NOMO-1 (cell line): ENCODE measurements at regions not wholly inside any gene's neighbourhood (a gene's known extent, or its start where the extent isn't known, plus 50 kb on each side); places are given as distances from the start of the nearest gene placed in this dataset.
"Not testable (repeated sequence)": the region's sequence is repeated elsewhere in the genome, so short reads cannot be mapped to it uniquely, and the experiment has no call there.

Experiments
- DNase-seq, 2 experiments: peaks; one replicate each; lab custom pipeline; 2025; ENCODE audit not compliant: unreplicated experiment in 2 of 2; lab: John Stamatoyannopoulos, UW

- no peak for DNase-seq
Measured at GRCh38 chrX:52261125-52261462, 76.4 kb downstream of the MAGED4 start.

DNA sequence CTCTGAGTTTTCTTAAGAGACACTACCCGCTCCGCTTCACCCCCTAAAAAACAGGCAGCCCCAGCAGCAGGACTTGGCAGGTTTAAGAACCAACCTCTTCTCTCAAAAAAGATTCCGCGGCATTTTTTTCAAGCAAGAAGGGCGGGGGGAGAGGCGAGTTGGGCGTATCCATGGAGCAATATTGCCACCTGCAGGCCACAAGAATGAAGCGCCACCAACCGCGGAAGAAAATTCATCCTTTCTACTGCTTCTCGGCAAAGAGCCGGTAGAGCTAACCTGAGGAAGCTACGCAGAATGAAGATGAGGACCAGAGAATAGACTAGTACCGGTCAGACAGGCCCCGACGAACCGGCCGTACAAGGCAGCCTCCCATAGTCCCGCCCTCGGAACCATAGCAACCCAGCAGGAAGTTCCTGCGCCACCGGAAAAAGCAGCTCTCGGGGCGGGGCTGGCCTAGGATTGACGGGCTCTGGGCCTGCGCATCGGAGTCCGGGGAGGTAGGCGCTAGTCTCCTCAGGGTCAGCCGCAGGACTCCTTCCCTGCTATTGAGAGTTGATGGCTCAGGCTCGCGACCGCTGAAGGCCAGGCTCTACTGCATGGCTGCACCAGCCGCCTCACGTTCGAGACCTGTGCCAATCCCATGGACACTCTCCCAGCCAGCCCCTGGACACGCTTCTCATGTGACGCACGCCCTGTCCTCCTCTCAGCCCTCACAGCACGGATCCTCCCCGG, 76.9 kb downstream of the MAGED4 start:
- peak; percentile 79 to 91 for DNase-seq

GRCh38 chrX:52262195-52262546, 77.5 kb downstream of the MAGED4 start:
- DNase-seq, result no peak

- DNase-seq, result no peak
Measured at GRCh38 chrX:52263417-52263816, 78.7 kb downstream of the MAGED4 start.

- no peak for DNase-seq
Measured at GRCh38 chrX:52265713-52266112, 81.0 kb downstream of the MAGED4 start.

DNA sequence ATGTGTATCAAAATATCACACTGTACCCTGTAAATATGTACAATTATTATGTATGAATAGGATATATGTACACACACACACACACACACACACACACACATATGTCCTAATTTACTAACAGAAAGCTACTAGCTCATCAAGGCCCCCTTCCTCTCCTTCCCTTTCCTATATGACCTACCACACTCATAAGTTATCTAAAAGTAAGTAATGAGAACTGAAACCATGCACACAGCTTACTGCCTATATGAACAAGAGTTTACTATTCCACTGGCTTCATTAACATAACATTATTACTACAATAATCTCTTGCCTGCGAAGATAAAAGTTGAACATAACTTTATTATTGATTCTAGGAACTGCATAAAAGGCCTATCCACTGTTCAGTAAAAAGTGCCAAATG, 83.8 kb downstream of the MAGED4 start:
- not testable (repeated sequence) for DNase-seq

- no peak for DNase-seq
Measured at GRCh38 chrX:52270453-52271116, 85.9 kb downstream of the MAGED4 start.

- DNase-seq, result no peak
Measured at GRCh38 chrX:52271206-52271605, 86.5 kb downstream of the MAGED4 start.

- no peak for DNase-seq
Measured at GRCh38 chrX:52277666-52278065, 91.2 kb upstream of the XAGE2 start.

DNA sequence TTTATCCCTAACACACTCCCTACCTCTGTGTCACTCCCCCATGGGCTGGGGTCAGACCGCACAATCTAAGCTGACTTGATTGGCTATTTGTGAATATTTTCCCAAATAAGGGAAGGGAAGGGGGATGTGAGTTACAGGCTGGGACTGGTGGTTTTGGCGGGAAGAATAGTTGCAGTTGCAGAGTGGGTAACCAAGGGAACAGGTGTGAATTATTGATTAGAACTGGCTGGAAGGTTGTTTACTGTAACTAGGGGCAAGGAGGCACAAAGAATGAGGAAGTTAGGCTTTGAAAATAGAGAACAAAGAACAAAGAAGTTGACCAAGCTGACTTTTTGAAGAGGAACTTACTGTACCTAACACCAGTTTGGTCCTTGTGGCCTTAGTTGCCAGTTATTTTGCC, 88.0 kb upstream of the XAGE2 start:
- peak; percentile 26 to 62 for DNase-seq

- no peak for DNase-seq
Measured at GRCh38 chrX:52284865-52285264, 84.0 kb upstream of the XAGE2 start.

- not testable (repeated sequence) for DNase-seq
Measured at GRCh38 chrX:52298968-52299367, 69.9 kb upstream of the XAGE2 start.

GRCh38 chrX:52308532-52308931, 60.3 kb upstream of the XAGE2 start:
- not testable (repeated sequence) for DNase-seq
